Neural cell (in vitro differentiated cells): ENCODE measurements at regions not wholly inside any gene's neighbourhood (a gene's known extent, or its start where the extent isn't known, plus 50 kb on each side); places are given as distances from the start of the nearest gene placed in this dataset.

Experiments
- H2AFZ ChIP-seq: fragments of 200-600, 300-800 bp; sonication (generic), shearing (Covaris generic); 2 replicates; pipeline ENCODE4 v1.6.0; 2014; ENCODE audit warnings: low read depth, mild to moderate bottlenecking, antibody characterized with exemption, low read length, moderate library complexity
- H3F3A ChIP-seq: fragments of 200-600 bp; shearing (Covaris generic); 2 replicates; pipeline ENCODE4 v1.6.1; 2016; ENCODE audit warnings: mild to moderate bottlenecking, moderate library complexity, mixed read lengths, antibody characterized with exemption, low read length; ENCODE audit not compliant: insufficient read depth, poor library complexity, severe bottlenecking
- H3K27ac ChIP-seq: fragments of 200-600, 300-800 bp; sonication (generic), shearing (Covaris generic); 2 replicates; pipeline ENCODE4 v1.5.1; 2014; ENCODE audit warnings: mild to moderate bottlenecking, low read length, moderate library complexity
- H3K27me3 ChIP-seq: fragments of 300-800, 200-600 bp; sonication (generic), shearing (Covaris generic); 2 replicates; pipeline ENCODE4 v1.6.0; 2014; ENCODE audit warnings: mild to moderate bottlenecking, low read depth, low read length, moderate library complexity; ENCODE audit not compliant: insufficient read depth
- H3K36me3 ChIP-seq: fragments of 300-800, 200-600 bp; sonication (generic), shearing (Covaris generic); 2 replicates; pipeline ENCODE4 v1.5.1; 2014; ENCODE audit warnings: mild to moderate bottlenecking, antibody characterized with exemption, low read length, moderate library complexity; ENCODE audit not compliant: insufficient read depth
- H3K4me2 ChIP-seq: fragments of 300-800, 200-600 bp; sonication (generic), shearing (Covaris generic); 2 replicates; pipeline ENCODE4 v1.6.0; 2014; ENCODE audit warnings: mild to moderate bottlenecking, low read length
- H3K4me3 ChIP-seq: fragments of 300-800, 200-600 bp; sonication (generic), shearing (Covaris generic); 2 replicates; pipeline ENCODE4 v1.5.1; 2014; ENCODE audit warnings: mild to moderate bottlenecking, low read length, moderate library complexity
- H3K79me2 ChIP-seq: fragments of 200-600 bp; shearing (Covaris generic); replicated peaks from 2 replicates; pipeline ENCODE4 v1.6.0; 2014; ENCODE audit warnings: mild to moderate bottlenecking, low read length, moderate library complexity; ENCODE audit not compliant: insufficient read depth
- H3K9ac ChIP-seq: fragments of 300-800, 200-600 bp; sonication (generic), shearing (Covaris generic); 2 replicates; pipeline ENCODE4 v1.6.1; 2016; ENCODE audit warnings: mild to moderate bottlenecking, low read length, mixed read lengths
- H3K9me2 ChIP-seq: fragments of 200-600 bp; shearing (Covaris generic); 2 replicates; pipeline ENCODE4 v1.6.1; 2016; ENCODE audit warnings: mild to moderate bottlenecking, low read length, mixed read lengths; ENCODE audit not compliant: insufficient read depth
- H3K9me3 ChIP-seq: fragments of 200-600, 300-800 bp; sonication (generic), shearing (Covaris generic); 2 replicates; pipeline ENCODE4 v1.6.1; 2016; ENCODE audit warnings: mild to moderate bottlenecking, mixed run types, low read length, moderate library complexity, mixed read lengths
- H4K20me1 ChIP-seq: fragments of 200-600 bp; shearing (Covaris generic); 2 replicates; pipeline ENCODE4 v1.6.1; 2016; ENCODE audit warnings: mild to moderate bottlenecking, mixed run types; ENCODE audit not compliant: insufficient read depth
- CTCF ChIP-seq: fragments of 450-650 bp; IDR thresholded peaks from 2 replicates; pipeline ENCODE4 v1.5.1; 2014; ENCODE audit warnings: antibody characterized with exemption, mild to moderate bottlenecking, moderate library complexity; ENCODE audit not compliant: poor library complexity, severe bottlenecking
- EP300 ChIP-seq: fragments of 450-650 bp; conservative IDR thresholded peaks from 2 replicates; pipeline ENCODE4 v1.6.1; 2014; ENCODE audit warnings: antibody characterized with exemption, mild to moderate bottlenecking, moderate library complexity; ENCODE audit not compliant: poor library complexity, severe bottlenecking
- EZH2 ChIP-seq: fragments of 200-600, 300-800 bp; shearing (Covaris generic), sonication (generic); IDR thresholded peaks from 2 replicates; pipeline ENCODE4 v1.6.1; 2014; ENCODE audit warnings: antibody characterized with exemption, low read length, borderline replicate concordance, mild to moderate bottlenecking; ENCODE audit not compliant: insufficient read depth, poor library complexity, severe bottlenecking
- MXI1 ChIP-seq: fragments of 450-650 bp; conservative IDR thresholded peaks from 2 replicates; pipeline ENCODE4 v1.6.1; 2014; ENCODE audit warnings: antibody characterized with exemption, mild to moderate bottlenecking; ENCODE audit not compliant: poor library complexity, severe bottlenecking
- POLR2AphosphoS5 ChIP-seq: IDR thresholded peaks from 2 replicates; pipeline ENCODE4 v1.6.1; 2012
- RAD21 ChIP-seq: fragments of 450-650 bp; conservative IDR thresholded peaks from 2 replicates; pipeline ENCODE4 v1.6.1; 2014; ENCODE audit warnings: antibody characterized with exemption, mild to moderate bottlenecking, moderate library complexity
- REST ChIP-seq: IDR thresholded peaks from 2 replicates; pipeline ENCODE4 v1.6.1; 2012; ENCODE audit warnings: borderline replicate concordance
- SMC3 ChIP-seq: fragments of 450-650 bp; conservative IDR thresholded peaks from 2 replicates; pipeline ENCODE4 v1.6.1; 2014; ENCODE audit warnings: antibody characterized with exemption, mild to moderate bottlenecking, moderate library complexity; ENCODE audit not compliant: poor library complexity
- TAF1 ChIP-seq: IDR thresholded peaks from 2 replicates; pipeline ENCODE4 v1.6.1; 2012; ENCODE audit warnings: low read depth

GRCh38 chr18:38796762-38797161, 1231.2 kb upstream of the CELF4 start:
- Histone ChIP-seq H3K9ac (no peak overlapping the region), H2AFZ (no peak overlapping the region), H3K27ac (no peak overlapping the region), H3K9me3 (no peaks in the 10 kb centered on the region), H3K79me2 (no peaks in the 10 kb centered on the region), H3K9me2 (no peaks in the 10 kb centered on the region), H3K4me3 (no peak overlapping the region), H4K20me1 (no peaks in the 10 kb centered on the region), H3K4me2 (no peak overlapping the region), H3K36me3 (no peaks in the 10 kb centered on the region), H3F3A (no peaks in the 10 kb centered on the region), H3K27me3 (no peaks in the 10 kb centered on the region)
- no peak for TF ChIP-seq CTCF
- TF ChIP-seq SMC3, result no peak

- Histone ChIP-seq H3K4me2 (no peak overlapping the region), H2AFZ (no peak overlapping the region), H3K9me3 (no peaks in the 10 kb centered on the region), H3K9me2 (no peaks in the 10 kb centered on the region), H3K9ac (no peak overlapping the region), H3K36me3 (no peaks in the 10 kb centered on the region), H4K20me1 (no peaks in the 10 kb centered on the region), H3K27me3 (no peaks in the 10 kb centered on the region), H3K79me2 (no peaks in the 10 kb centered on the region), H3K27ac (no peak overlapping the region), H3F3A (no peaks in the 10 kb centered on the region), H3K4me3 (no peak overlapping the region)
- no peak for TF ChIP-seq SMC3
- TF ChIP-seq POLR2AphosphoS5, result no peak
- no peak for TF ChIP-seq CTCF
- TF ChIP-seq REST, result no peak
- no peak for TF ChIP-seq EP300
- no peak for TF ChIP-seq EZH2
- no peak for TF ChIP-seq MXI1
- TF ChIP-seq RAD21, result no peak
- no peak for TF ChIP-seq TAF1
Measured at GRCh38 chr18:38792731-38793130, 1227.1 kb upstream of the CELF4 start.
